ENCODE measurements at regions not wholly inside any gene's neighbourhood (a gene's known extent, or its start where the extent isn't known, plus 50 kb on each side); places are given as distances from the start of the nearest gene placed in this dataset.

DNA sequence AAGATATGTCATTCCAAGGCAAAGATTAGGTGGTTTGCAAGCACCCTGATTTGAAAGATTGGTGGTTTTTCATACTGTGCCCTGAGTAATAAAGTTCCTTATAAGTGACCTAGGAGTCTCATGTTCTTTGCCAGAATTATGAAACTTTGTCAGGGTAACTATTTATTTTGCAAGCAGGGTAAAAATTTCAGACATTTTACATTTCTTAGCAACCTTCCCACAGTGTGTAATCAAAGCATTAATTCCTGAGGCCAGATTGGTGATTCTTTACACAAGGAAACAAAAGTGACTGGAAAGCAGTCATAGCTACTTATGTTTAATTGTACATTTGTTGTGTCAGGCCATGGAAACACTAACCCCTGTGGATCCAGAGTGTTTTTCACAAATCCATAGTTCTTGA is 998.0 kb upstream of the B3GALT2 start:
- no peak for DNase-seq

- DNase-seq: no peak
Observed at GRCh38 chr1:194181845-194182244, 995.4 kb upstream of the B3GALT2 start.

DNA sequence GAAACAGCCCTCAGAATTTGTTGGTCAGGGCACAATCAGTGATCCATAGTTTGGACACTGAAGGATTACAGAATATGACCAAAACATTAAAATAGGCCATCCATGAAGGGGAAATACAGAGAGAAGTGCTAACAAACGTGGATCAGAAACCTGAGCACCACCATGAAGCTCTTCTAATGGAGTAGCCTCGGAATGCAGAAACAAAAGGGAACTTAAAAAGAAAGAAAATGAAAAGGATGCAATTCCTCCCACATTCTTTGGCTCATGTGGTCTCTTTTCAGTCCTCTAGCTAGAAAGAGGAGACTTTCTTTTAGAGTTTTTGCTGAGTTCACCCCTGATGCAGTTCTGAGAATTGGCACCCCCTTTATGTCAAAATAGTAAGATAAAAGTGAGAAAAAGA is 989.8 kb upstream of the B3GALT2 start:
- DNase-seq: no peak

DNA sequence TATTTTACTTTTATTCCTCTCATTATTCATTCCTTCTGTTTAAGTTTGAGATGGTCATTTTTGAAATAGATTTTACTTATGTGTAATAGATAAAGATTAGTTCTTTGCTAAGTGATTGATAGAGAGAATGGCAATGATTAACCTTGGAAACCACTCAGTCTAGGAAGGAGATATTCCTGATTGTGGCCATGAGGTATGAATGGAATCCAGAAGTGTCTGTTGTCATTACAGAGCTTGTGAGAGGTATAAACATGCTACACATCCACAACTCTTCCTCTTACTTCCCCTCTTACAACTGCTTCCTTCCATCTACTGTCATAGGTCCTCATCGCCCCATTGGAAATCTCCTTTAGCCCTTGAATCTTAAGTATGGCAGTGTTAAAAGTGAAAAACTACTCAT is 988.8 kb upstream of the B3GALT2 start:
- no peak for DNase-seq

GRCh38 chr1:194174528-194174927 is 988.1 kb upstream of the B3GALT2 start:
- DNase-seq: no peak

GRCh38 chr1:194171596-194171995 is 985.2 kb upstream of the B3GALT2 start:
- DNase-seq: no peak

- no peak for DNase-seq
Observed at GRCh38 chr1:194167956-194168640, 981.7 kb upstream of the B3GALT2 start.

GRCh38 chr1:194164755-194165154 is 978.3 kb upstream of the B3GALT2 start:
- no peak for DNase-seq

DNA sequence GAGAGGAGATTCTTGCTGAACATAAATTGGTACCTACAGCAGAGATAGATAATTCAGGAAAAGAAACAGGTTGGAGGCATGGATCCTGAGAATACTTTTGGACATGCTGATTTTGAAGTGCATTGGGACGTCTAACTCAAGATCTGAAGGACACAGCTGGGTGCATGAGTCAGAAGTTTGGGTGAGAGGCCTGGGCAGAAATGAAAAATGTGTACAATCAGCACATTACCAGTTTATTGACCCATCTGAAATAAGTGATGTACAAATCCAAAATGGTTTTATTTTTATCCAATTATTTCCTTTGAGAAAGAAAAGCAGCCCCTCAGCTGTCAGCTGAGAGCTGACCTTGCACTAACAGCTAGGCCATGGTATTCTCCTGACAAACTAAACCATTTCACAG is 975.2 kb upstream of the B3GALT2 start:
- DNase-seq: no peak

DNA sequence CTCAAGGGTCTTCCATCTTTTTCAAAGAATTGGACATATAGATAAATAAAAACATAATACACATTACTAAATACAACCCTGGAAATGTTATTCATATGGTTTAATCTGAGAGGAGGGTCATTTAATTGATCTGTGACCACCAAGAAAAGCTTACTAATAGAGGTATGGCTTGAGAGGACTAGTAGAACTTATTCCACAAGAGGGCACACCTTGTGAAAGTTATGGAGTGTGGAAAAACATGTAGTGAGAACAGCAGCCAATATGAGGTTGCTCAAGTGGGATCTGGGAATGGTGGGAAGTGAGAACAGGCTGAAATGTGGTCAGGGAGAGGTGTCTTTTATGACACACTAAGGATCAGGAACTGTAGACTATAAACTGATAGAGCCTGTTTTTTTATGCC is 973.5 kb upstream of the B3GALT2 start:
- DNase-seq: peak; percentile 11

DNA sequence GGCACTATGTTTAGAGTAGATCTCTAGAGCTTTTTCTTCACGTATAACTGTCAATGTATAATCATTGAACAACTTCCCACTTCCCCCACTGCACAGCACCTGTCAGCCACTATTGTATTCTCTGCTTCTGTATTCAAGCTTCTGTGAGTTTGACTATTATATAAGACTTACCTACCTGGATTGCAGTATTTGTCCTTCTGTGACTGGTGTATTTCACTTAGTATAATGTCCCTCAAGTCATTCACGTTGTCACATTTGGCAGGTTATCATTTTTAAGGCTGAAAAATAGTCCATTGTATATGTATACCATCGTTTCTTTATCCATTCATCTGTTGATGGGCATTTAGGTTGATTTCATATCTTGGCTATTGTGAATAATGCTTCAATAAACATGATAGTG is 969.5 kb upstream of the B3GALT2 start:
- DNase-seq: no peak

DNA sequence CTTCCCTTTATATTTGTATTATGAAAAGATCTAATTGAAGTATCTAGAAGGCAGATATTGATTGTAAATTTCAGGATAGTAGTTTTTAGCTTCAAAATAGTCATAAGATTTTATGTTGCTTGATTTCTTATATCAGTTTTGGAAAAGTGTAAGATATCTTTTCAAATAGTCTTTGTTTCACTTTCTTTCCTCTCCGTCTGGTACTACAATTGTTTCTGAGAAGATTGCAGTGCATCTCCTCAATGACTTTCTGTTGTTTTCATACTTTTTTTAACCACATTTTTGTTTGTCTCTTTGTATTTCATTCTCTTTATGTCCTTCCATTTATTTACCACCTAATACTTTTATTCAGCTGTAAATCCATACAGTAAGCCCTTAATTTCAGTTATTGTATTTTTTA is 964.6 kb upstream of the B3GALT2 start:
- no peak for DNase-seq

GRCh38 chr1:194150242-194150641 is 963.8 kb upstream of the B3GALT2 start:
- DNase-seq: no peak

DNA sequence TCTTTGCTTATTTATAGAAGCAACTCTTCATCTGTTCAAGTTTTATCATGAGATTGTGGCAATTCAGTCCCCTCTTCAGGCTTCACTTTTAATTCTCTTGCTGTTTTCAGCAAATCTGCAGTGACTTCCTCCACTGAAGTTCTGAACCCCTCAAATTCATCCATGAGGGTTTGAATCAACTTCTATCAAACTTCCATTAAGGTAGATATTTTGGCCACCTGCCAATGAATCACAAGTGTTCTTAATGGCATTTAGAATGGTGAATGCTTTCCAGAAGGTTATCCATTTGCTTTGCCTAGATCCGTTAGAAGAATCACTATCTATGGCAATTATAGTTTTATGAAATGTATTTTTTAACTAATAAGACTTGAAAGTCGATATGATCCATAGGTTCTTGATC is 946.7 kb upstream of the B3GALT2 start:
- DNase-seq: no peak

DNA sequence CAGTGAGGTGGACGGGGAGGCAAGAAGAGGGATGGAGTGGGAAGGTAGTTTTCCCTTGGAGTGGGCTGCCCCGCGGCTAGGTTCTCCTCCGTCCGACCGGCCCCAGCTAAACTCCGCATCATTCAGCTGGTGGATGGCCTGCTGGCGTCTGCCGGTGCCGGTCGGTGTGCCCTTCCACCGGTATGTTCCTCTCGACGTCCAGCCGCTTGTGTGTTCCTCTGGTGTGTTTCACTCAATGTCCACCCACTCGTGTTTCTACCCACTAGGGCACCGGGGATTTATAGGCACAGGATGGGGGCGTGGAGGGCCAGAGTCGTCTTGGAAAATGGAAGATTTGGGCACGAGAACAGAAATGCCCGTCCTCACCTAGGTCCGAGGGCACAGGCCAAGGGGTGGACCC is 931.7 kb upstream of the B3GALT2 start:
- DNase-seq: no peak

DNA sequence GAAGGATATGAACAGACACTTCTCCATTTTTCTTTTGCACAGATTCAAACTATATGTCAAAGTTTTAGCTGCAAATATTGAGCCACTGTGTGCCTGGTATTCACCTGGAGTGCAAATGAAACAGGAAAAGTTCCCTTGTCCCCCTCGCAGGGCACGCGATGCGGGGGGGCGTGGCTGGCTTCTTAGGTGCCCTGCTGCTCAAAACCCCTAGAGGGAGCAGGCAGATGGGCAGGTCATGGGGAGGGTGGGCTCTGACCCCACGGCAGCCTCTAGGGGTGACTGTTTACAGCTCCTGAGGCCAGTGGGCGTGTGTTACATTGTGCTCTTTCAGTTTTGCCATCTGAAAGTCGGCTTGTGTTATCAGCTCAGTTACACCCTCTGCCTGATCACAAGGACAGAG is 931.2 kb upstream of the B3GALT2 start:
- DNase-seq: no peak

- DNase-seq: no peak
Observed at GRCh38 chr1:194114288-194114687, 927.9 kb upstream of the B3GALT2 start.

GRCh38 chr1:194105381-194105780 is 919.0 kb upstream of the B3GALT2 start:
- DNase-seq: no peak

DNA sequence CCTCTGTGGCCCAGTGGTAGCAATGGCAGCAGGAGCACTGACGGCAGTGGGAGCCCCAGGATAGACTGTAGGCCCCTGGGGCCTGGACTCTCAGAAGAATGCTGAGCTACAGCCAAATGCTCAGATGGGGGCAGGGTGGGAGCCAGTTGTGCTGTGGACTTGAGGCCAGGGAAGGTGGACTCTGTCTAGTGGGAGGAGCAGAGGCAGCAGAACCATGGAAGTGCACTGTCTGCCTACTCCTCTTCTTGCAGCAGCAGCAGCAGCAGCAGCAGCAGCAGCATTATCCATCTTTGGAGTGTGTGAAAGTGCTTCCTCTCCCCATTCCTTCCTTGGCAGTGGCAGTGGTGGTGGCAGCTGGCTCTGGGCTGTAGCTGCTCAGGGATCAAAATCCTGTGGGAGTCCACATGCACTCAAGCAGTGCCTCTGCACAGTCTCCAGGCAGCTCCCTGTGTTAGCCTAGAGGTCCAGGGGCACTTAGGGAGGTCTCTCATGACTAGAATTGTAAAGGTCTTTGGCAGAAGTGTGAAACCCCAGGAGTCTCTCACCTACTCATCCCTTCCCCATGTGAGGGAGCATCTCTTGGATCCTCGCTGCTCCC is 917.9 kb upstream of the B3GALT2 start:
- no peak for DNase-seq

DNA sequence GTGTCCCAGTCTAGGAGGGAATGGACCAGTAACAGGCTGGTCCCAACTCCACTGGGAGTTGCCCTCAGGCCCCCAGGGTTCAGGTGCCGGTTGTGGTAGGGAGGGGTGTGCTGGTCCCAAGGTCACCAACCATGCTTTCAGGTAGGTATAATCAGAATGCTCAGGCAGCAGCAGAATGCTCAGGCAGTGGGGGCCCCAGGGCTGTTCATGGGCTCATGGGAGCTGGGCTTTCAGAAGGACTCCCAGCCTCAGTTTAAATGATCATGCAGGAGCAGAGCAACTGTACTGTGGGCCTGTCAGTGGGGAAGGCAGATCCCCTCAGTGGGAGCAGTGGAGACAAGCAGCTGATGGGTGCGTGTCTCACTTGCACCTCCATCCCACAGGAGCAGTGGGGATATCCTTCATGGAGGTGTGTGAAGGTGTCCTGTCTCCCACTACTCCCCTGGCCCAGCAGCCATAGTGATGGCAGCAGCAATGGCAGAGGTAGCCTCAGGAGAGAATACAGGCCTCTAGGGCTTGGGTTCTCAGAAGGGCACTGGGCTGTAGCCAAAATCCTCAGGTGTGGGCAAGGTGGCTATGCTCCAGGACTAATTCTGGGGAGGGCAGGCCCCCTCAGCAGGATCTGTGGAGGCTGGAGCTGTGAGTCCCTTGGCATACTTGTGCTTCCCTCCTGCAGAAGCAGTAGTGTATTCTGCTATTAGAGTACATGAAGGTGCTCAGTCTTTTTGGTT is 917.3 kb upstream of the B3GALT2 start:
- DNase-seq: no peak

DNA sequence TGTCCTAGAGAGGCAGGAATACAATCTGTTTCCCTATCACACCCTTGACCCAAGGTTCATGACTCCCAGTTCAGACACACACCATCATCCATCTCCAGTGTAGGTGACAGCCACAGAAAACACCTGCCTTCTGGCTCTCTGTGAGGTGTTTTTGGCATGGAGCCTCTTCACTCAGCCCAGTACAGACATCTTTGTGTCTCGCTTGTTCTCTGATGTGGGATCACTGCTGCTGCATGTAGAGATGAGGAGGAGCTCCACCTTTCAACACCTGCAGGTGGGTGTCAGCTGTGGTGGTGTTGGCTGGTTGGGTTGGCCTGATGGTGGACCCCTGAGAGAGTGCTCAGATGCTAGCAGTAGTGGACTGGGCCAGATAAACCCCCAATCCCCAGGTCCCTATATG is 916.7 kb upstream of the B3GALT2 start:
- DNase-seq: no peak

DNA sequence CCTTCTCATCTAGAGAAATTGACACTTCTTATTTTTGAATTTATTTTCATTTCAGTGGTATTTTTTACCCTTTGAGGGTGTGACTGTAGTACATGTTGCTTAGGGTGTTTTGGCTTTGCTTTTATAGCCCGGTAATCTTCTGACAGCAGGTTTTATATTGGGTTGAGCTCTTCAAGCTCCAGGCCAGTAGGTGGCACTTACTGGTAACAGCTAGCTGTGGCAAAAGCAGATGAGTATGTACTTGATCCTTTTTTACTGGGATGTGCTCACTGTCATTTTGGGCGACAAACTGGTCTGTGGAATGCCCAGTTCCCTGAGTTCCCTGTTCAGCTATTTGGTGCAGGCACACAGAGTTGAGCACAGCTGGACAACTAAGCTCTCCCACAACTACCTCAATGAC is 916.2 kb upstream of the B3GALT2 start:
- peak; percentile 4 for DNase-seq

GRCh38 chr1:194084755-194085154 is 898.3 kb upstream of the B3GALT2 start:
- no peak for DNase-seq

DNA sequence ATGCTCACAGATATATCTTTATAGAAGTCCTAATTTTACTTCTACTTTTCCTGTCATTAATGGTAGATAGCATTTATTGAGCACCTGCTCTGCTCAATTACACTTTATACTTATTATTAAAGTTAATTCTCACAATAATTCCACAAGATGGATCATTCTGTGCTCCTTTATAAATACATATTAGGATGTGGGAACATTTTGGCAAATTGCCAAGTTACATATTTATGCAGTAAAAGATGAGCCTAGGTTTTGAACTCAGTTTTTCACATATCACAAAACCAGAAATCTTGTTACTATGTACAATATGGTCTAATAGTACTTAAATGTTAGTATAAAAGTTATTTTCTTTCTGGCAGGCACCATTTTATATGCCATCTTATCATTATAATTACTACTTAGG is 895.0 kb upstream of the B3GALT2 start:
- DNase-seq: no peak

DNA sequence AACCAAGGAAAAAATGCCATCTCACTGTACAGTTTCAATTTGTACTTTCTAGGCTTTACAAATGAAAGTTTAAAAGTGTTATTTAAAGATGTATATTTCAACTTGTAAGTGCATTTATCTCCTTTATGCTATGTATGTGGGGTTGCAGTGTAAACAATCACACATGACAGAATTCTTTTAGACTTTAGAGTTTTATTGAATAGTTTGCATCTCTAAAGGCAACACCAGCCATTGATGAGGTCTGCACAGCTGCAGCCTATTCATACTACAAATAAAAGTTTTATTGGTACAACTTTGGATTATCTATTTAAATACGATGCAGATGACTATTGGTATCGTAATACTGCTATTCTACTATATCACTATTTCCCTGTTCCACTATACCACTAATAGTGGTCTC is 894.4 kb upstream of the B3GALT2 start:
- no peak for DNase-seq

Measured in hematopoietic multipotent progenitor cell treated with erythropoietin and hydrocortisone succinate and interleukin-3 and kit ligand, for 8 days (in vitro differentiated cells).